ENCODE measurements at regions not wholly inside any gene's neighbourhood (a gene's known extent, or its start where the extent isn't known, plus 50 kb on each side); places are given as distances from the start of the nearest gene placed in this dataset.
"Not testable (repeated sequence)": the region's sequence is repeated elsewhere in the genome, so short reads cannot be mapped to it uniquely, and the experiment has no call there.

DNA sequence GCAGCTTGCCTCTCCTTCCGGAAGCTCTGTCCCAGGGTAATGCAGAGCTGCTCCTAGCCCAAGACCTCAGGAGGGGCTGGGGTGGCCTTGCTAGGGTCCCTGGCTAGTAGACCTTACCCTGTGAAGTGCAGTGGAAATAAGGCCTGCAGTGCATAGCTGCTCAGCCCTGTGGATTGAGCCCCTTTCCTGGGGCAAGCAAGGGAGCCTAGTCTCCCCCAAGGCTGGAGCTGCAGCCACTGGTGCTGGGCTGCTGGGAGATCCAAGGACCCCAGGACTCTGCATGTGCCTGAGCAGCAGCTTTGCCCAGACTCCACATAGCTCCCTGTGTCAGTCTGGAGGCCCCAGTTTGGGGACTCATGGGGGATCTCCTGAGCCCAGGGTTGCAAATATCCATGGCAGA is 57.9 kb downstream of the FANCF start:
- no peak for DNase-seq (ENCODE audit: low read depth)

DNA sequence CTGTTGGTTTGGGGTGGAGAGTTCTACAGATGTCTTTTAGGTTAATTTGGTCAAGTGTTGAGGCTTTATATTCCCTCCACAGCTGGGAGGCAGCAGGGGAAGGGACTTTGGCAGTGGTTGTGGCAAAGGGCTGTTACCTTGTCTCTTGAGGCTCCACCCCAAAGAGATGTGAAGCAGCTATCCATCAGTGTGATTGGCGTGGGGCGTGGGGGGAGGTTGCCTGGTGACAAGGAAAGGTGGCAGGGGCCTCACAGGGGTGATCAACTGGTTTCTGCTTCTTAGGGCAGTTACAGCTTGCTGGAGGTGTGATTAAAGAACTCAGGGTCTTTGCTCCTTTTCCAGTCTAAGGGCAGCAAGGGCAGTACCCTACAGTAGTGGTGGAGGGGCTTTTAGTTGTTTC is 59.3 kb downstream of the FANCF start:
- no peak for DNase-seq (ENCODE audit: low read depth)

DNA sequence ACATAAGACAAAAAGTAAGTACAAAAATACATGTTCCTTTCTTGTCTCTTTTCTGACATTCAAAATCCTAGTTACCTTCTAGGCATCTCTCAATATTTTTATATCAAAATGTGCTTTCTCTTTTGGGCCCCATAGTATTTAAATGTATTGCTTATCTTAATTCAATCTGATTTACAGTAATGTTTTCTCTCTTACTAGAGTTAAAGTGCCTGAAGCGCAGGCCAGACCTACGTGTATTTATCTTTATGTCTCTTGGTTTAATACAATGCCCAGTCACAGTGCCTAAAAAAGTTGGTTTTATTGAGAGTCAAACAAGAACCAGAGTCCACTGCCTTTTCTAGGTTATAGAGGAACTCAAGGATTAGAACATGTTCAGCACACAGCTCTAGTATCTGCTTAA is 64.3 kb downstream of the FANCF start:
- no peak for DNase-seq (ENCODE audit: low read depth)

DNA sequence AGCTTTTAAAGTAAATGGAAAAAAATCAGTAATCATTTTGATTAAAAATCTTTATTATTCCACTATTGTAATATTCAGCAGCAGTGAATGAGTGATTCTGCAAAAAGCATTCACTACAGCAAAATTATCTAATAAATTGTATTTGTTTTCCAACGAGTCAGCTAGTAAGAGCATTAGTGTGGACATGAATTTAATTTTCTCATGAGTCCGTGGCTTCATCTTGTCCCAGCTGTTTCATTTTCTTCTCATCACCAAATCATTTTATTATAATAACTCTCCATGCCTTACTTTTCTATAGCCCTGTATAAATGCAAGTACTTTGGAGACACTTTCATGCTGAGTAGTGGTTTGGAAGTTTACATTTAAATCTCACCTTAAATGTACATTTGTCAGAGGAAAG is 66.2 kb downstream of the FANCF start:
- DNase-seq (ENCODE audit: low read depth): no peak

DNA sequence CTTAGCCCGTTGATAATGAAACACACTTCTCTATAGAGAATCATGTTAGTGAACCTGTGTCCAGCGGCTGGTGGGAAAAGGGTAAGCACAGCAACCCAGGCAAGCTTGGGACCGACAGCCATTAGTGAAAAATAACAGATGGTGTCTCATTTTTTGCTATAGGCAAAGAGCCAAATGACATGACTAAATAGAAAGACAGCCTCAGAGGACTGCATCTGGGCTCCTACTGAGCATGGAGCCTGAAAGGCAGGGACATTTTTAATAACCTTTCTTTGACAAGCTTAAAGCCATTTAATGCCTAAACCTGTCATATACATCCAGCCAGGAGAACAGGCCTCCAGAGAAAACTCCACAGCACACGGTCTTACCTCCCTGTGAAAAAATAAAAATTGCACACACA is 67.0 kb downstream of the FANCF start:
- DNase-seq (ENCODE audit: low read depth): peak; percentile 9

DNA sequence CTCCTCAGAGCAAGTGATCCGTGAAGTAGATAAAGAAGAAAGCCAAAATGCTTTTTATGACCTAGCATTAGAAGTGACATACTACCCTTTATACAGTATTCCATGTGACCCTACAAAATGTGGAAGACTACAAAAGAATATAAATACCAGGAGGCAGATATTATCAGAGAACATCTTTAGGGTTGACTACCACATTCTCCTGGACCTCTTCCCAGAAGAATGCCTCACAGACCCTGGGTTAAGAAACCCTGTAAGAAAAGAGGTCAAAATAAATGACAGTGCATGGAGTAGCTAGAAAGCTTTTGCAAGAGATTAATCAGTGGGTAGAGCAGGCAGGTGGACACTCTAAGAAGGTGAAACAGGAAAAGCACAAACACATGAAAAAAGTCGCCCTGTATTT is 69.2 kb downstream of the FANCF start:
- DNase-seq (ENCODE audit: low read depth): no peak

DNA sequence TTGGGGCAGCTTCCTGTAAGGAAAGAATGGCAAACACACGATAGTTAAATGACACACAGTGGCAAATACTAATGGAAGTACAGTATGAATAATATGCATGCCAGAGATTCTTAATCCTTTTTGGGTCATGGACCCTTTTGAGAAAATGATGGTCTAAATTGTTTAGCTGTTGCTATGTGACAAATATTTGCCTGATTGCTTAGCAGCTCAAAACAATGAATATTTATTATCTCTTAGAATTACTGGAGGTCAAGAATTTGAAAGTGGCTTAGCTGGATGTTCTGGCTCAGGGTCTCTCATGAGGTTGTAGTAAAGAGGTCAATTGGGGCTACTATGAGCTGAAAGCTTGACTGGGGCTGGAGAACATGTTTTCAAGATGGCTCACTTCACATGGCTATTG is 69.7 kb downstream of the FANCF start:
- DNase-seq (ENCODE audit: low read depth): no peak

DNA sequence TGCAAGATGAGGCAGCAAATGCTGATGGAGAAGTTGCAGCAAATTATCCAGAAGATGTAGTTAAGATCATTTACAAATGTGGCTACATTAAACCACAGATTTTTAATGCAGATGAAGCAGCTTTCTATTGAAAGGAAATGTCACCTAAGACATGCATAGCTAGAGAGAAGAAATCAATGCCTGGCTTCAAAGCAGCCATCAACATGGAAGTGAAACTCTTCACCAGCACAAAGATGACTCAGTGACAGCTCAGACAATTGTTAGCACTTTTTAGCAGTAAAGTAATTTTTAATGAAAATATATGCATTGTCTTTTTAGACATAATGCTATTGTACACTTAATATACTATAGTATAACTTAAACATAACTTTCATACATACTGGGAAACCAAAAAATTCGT is 71.4 kb downstream of the FANCF start:
- DNase-seq (ENCODE audit: low read depth): no peak

DNA sequence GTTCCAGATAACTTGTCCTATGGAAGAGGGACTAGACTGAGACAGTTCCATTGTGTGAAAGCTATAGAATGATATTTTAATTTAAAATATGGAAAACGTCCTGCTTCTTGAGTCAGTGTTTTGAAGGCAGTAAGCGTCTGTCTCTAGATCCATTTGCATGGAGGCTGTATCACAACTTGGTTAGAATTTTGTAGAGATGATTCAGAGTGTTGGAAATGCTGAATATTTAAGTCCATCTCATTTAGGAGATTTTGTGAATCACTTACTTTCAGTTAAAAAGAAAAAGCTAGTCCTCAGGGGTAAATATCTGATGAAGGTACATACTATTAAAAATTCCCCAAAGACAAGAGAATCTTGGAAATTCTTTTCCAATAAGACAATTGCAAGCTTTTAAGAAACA is 72.7 kb downstream of the FANCF start:
- DNase-seq (ENCODE audit: low read depth): no peak

DNA sequence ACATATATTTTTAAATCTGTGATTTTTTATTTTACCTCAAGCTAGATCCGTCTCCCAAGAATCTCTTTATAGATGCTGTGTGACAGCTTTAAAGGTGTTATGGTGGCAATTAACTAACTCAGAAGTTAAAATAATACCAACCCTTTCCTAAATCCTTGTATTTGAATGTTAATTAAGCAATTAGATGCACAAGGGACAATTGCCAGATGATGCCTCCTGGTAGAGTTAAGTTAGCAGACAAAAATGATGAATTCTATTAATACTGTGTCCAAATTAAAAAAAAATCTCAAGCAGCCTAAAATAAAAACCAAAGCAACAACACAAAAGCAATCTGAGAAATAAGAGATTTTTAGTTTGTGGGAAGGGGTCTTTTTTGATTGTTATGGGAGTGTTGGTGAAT is 78.9 kb downstream of the FANCF start:
- DNase-seq (ENCODE audit: low read depth): no peak

DNA sequence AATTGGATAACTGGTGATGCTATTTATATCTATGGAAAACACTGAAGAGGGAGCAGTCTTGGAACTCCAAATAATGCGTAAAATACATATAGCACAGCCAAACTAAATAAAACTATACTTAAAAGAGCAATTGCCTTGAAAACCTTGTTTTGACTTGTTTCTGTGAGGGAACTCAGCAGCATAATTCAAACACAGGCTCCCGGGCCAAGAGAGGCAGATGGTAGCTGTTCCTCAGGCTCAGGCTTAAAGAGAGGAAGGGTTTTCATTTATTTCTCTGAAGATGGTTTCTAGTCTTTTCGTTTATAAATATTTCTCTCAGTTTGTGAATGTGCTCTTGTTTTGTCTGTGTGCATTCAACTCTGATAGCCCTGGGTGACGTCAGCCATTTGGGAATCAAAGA is 82.4 kb downstream of the FANCF start:
- DNase-seq (ENCODE audit: low read depth): no peak

DNA sequence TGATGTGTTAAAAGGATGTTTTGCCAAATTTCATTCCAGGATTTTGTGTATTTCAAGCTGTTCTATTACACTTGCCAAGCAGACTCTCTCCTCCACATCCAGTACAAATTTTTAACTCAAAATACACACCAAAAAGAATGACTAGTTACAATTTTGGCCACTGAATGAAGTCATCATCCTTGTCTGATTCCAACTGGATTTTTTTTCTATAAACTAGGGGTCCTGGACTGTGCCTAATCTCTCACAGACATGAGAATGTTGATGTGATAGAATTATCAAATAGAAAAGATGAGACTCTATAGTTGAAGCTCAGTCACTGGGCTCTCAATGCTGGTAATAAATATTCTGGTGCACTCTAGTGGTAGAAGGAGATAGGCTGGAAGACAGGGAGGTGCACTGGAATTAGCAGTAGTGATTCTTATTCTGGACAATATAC is 85.8 kb downstream of the FANCF start:
- no peak for DNase-seq (ENCODE audit: low read depth)

DNA sequence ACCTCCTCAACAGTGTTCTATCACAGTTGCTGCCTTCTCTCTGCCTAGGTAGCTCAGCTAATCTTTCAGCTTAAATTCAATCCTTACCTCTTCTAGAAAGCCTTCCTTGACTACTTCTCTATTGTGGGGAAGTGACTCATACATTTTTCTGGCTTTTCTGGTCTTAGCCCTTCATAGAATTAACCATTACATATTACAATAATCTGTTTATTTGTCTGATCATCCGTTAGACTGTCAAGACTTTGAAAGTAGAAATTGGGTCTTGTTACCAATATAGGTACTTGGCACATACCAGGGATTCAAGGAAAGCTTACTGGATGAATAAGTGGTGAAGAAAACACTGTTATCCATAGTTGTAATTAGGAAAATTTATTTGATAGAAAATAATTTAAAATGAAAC is 89.6 kb downstream of the FANCF start:
- DNase-seq (ENCODE audit: low read depth): no peak

DNA sequence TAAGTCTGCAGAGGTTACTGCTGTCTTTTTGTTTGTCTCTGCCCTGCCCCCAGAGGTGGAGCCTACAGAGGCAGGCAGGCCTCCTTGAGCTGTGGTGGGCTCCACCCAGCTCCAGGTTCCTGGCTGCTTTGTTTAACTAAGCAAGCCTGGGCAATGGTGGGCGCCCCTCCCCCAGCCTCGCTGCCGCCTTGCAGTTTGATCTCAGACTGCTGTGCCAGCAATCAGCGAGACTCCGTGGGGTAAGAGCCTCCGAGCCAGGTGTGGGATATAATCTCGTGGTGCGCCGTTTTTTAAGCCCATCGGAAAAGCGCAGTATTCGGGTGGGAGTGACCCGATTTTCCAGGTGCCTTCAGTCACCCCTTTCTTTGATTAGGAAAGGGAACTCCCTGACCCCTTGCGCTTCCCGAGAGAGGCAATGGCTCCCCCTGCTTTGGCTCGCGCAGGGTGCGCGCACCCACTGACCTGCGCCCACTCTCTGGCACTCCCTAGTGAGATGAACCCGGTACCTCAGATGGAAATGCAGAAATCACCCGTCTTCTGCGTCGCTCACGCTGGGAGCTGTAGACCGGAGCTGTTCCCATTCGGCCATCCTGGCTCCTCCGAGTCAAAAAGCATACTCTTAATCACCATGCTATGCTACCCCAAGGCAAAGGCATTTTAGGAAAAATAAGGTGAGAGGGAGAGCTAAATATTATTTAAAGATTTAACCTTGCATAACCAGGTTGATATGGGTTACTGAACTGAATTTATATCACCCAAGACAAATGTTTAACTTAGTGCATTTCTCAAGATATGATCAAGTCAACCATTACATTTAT is 96.8 kb downstream of the FANCF start:
- not testable (repeated sequence) for DNase-seq (ENCODE audit: low read depth)

DNA sequence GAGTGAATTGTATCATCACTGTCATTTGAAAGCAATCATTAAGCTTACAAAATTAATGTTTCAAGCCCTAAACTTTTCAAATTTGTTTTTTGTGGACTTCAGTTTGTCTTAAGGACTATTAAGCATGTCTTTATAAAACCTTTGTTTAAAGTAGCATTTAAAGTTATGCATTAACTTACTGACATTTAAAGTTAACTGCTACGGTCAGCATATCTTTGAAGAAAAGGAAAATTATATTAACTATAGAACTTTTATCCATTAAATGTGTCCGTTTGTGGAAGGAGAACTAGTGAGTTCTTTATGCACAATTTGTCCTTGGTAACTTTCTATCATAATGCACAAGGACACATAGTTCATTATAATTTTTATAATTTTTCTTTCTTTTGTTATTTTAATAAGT is 103.4 kb downstream of the FANCF start:
- no peak for DNase-seq (ENCODE audit: low read depth)

DNA sequence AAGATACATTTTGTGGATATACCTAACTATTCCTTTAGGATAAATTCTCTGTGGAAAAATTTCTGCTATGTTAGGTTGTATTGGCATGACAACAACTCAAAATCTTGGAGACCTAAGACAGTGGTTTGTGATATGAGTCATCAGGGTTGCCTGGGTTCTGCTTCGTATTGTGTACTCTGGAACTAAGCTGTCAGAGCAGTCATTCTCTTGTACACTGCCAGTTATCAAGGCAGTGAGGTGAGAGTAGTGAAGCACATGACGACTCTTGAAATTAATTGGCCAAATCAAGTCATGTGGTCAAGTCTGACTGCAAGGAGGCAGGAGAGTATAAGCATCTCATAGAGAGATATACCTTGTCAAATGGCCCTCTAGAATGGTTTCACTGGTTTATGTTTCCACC is 104.4 kb downstream of the FANCF start:
- no peak for DNase-seq (ENCODE audit: low read depth)

DNA sequence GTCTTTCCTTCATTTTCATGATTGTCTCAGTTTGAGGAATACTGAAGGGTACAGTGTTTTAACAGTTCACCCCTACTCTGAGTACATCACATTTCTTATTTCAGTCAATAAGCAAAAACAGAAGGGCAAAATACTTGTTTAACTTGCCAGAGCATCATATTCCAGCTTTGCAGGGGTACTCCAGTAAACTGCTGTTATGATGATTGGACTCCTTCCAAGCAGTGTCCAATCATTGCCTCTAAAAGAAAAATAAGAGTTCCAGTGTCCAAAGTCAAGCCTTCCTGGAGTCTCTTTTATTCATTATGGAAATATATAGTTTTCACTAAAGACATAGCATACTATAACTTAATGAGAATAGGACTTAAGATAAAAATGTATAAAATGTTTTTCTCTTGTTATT is 105.1 kb downstream of the FANCF start:
- no peak for DNase-seq (ENCODE audit: low read depth)

DNA sequence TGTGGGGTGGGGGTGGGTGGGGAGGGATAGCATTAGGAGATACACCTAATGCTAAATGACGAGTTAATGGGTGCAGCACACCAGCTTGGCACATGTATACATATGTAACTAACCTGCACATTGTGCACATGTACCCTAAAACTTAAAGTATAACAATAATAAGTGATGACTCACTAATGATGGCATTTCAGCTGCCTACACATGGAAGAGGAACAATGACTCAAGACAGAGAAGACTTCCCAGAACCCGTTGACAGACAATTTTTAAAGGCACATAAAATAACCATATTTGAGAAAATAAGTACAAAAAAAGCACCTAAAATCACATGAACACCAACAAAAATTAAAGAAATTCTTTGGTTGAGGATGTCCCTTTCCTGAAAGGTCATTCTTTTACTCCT is 107.3 kb downstream of the FANCF start:
- DNase-seq (ENCODE audit: low read depth): not testable (repeated sequence)

DNA sequence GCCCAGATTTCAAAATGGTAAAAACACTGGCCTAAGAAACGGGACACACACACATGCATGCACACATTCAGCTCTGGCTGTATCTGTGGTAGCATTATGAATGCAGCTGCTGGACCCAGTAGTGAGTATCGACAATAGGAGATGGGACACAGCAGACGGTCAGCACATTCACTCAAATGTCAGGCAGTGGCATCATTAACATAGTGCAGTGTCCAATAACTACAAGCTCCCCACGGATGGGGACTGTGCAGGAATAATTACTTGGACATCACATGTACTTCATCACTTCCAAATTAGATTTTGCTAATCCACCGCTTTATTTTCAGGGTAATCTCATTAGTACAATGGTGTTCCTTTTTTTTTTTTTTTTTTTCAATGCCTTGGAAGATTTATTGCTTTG is 109.5 kb downstream of the FANCF start:
- DNase-seq (ENCODE audit: low read depth): no peak

DNA sequence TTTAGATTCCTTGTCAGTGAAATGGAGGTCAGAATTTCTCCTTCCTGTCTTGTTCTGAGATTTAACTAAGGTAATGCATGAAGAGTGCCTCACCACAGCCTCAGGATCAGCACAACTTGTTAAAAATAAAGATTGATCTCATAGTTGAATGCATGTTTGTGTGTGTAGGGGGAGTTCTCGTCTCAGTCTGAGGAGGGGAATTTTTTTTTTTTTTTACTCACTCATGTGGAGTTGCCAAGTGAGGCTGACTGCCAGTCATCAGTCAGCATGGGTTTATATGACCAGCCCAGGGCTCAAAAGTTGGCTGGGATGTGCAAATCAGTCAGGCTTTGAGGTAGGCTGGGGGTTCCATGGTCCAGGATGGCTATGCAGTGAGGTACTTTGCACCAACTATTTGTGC is 113.2 kb downstream of the FANCF start:
- no peak for DNase-seq (ENCODE audit: low read depth)

DNA sequence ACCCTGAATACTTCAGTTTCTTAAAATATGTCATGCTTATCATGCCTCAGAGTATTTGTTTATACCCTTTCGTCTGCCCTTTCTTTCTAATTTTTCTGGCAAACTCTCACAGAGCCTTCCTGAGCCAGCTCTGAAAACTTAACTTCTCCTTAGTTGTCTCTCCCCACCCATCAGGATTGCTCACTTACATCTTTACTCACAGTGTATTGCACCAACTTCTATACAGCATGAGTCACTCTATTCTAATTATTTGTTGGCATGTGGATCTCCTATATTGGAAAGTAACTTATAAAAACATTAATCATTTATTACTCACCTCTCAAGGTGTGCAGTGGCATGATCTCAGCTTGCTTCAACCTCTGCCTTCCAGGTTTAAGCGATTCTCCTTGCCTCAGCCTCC is 114.9 kb downstream of the FANCF start:
- no peak for DNase-seq (ENCODE audit: low read depth)

DNA sequence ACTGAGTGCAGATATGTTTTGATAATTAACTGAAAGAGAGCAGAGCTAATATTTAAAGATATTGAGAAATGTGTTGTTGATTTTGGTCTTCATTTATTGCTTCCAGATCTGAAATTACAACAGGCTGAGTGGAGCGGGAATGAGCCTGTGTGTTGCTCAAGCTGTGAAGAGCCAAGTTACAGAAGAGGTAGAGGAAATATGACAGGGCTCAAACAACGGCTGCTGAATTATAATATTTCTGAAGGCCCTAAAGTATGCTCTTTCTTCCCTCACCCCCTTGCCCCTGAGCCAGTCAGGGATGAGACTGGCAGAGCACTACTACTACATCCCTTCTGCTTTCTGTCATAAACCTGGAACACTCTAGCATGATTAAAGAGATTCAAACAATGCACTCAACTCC is 115.6 kb downstream of the FANCF start:
- DNase-seq (ENCODE audit: low read depth): no peak

DNA sequence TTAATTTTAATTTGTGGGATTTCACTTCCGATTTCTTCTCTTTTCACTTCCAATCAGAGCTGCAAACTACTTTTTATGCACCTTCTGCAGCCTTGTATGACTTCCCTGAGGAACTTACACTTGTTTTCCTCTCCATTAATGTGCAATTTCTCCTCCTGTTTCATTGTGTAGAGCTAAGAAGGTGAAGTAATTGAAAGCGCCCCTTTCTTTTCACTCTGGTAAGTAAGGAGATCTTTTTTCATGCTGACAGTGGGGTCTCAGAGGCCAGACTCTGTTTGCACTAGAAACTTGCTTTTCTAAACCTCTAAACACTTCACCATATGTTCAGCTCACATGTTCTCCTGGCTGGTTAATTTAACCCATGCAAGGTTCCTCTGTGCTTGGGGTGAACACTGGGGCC is 117.0 kb downstream of the FANCF start:
- no peak for DNase-seq (ENCODE audit: low read depth)

DNA sequence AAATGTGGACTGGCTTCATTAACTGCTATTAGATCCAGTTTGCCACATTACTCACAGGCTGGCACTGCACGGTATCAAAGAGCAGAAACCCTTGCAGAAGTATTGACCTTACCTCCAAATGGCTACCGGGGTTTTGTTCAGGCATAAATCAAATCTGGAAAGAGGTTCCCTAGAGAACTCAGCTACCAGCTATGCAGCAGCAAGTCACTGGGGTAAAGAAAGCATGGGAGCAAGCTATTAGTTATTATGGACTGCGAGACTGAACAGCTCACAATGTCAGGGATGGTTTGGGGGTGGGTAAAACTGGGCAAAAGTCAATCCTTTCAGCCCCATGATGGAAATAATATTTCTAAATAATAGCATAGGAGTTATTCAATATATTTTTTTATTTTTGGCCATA is 128.1 kb downstream of the FANCF start:
- no peak for DNase-seq (ENCODE audit: low read depth)

All from myocyte (in vitro differentiated cells).